Hepatocyte (in vitro differentiated cells): ENCODE measurements at regions not wholly inside any gene's neighbourhood (a gene's known extent, or its start where the extent isn't known, plus 50 kb on each side); places are given as distances from the start of the nearest gene placed in this dataset.

ENCODE experiments used
- DNase-seq: peaks from one replicate; pipeline ENCODE4 v3.0.0-alpha.2; 2016; ENCODE audit warnings: low spot score
- H2AFZ ChIP-seq: fragments of 200-600 bp; sonication (generic); 2 replicates; pipeline ENCODE4 v1.6.0; 2016; ENCODE audit warnings: antibody characterized with exemption, mild to moderate bottlenecking
- H3K27ac ChIP-seq: fragments of 200-600 bp; sonication (generic); 2 replicates; pipeline ENCODE4 v1.5.1; 2016; ENCODE audit warnings: mild to moderate bottlenecking
- H3K27me3 ChIP-seq: fragments of 200-600 bp; sonication (generic); 2 replicates; pipeline ENCODE4 v1.6.1; 2016
- H3K36me3 ChIP-seq: fragments of 200-600 bp; sonication (generic); replicated peaks from 2 replicates; pipeline ENCODE4 v1.5.1; 2016; ENCODE audit warnings: low read depth; ENCODE audit not compliant: insufficient read depth
- H3K4me1 ChIP-seq: fragments of 200-600 bp; sonication (generic); 2 replicates; pipeline ENCODE4 v1.5.1; 2016; ENCODE audit warnings: mild to moderate bottlenecking, moderate library complexity; ENCODE audit not compliant: insufficient read depth
- H3K4me2 ChIP-seq: fragments of 200-600 bp; sonication (generic); 2 replicates; pipeline ENCODE4 v1.6.0; 2016
- H3K4me3 ChIP-seq: fragments of 200-600 bp; sonication (generic); 2 replicates; pipeline ENCODE4 v1.5.1; 2016; ENCODE audit warnings: mild to moderate bottlenecking
- H3K79me2 ChIP-seq: fragments of 200-600 bp; sonication (generic); 2 replicates; pipeline ENCODE4 v1.6.0; 2017; ENCODE audit warnings: mild to moderate bottlenecking
- H3K9me2 ChIP-seq: fragments of 200-600 bp; sonication (generic); replicated peaks from 2 replicates; pipeline ENCODE4 v1.6.0; 2017; ENCODE audit warnings: mild to moderate bottlenecking; ENCODE audit not compliant: insufficient read depth
- H3K9me3 ChIP-seq: fragments of 200-600 bp; sonication (generic); 2 replicates; pipeline ENCODE4 v1.5.1; 2016; ENCODE audit warnings: low read depth, mild to moderate bottlenecking
- H4K20me1 ChIP-seq: fragments of 200-600 bp; sonication (generic); 2 replicates; pipeline ENCODE4 v1.6.0; 2016; ENCODE audit warnings: mild to moderate bottlenecking; ENCODE audit not compliant: insufficient read depth, poor library complexity, severe bottlenecking
- CTCF ChIP-seq: fragments of 200-600 bp; sonication (generic); IDR thresholded peaks from 2 replicates; pipeline ENCODE4 v1.5.1; 2016; ENCODE audit warnings: antibody characterized with exemption, mild to moderate bottlenecking; ENCODE audit not compliant: poor library complexity
- EZH2 ChIP-seq: fragments of 200-600 bp; sonication (generic); IDR thresholded peaks from 2 replicates; pipeline ENCODE4 v1.6.1; 2016; ENCODE audit warnings: antibody characterized with exemption, mild to moderate bottlenecking, borderline replicate concordance
- EZH2phosphoT487 ChIP-seq: fragments of 200-600 bp; sonication (generic); IDR thresholded peaks from one replicate; pipeline ENCODE4 v1.6.1; 2018; ENCODE audit warnings: antibody characterized with exemption, mild to moderate bottlenecking, low read depth, moderate library complexity; ENCODE audit not compliant: unreplicated experiment, severe bottlenecking
- WGBS: methylation state at CpG from one replicate; pipeline ENCODE4 v1.1.6; 2016; ENCODE audit warnings: low lambda C conversion rate; ENCODE audit errors: missing lambda C conversion rate; 5-methylcytosine and 5-hydroxymethylcytosine counted together

GRCh38 chr3:6717026-6717943, 143.6 kb upstream of the GRM7 start:
- Histone ChIP-seq H3K9me3 (no peaks in the 10 kb centered on the region), H3K79me2 (no peaks in the 10 kb centered on the region), H3K27ac (no peak overlapping the region), H3K4me1 (no peaks in the 10 kb centered on the region), H3K36me3 (no peaks in the 10 kb centered on the region), H3K9me2 (no peaks in the 10 kb centered on the region), H3K4me3 (no peak overlapping the region), H3K27me3 (no peaks in the 10 kb centered on the region), H2AFZ (no peak overlapping the region), H4K20me1 (no peaks in the 10 kb centered on the region), H3K4me2 (no peak overlapping the region)
- no peak for DNase-seq
- TF ChIP-seq CTCF = no peak
- no peak for TF ChIP-seq EZH2
- TF ChIP-seq EZH2phosphoT487 = no peak
- WGBS = 75% methylated on average over 6 of the region's 6 CpGs

- Histone ChIP-seq H3K4me2 (no peak overlapping the region), H3K27ac (no peak overlapping the region), H3K79me2 (no peaks in the 10 kb centered on the region), H3K4me3 (no peak overlapping the region), H3K36me3 (no peaks in the 10 kb centered on the region), H3K27me3 (no peaks in the 10 kb centered on the region), H2AFZ (no peak overlapping the region), H3K4me1 (no peaks in the 10 kb centered on the region), H3K9me3 (no peaks in the 10 kb centered on the region), H3K9me2 (no peaks in the 10 kb centered on the region), H4K20me1 (no peaks in the 10 kb centered on the region)
- no peak for TF ChIP-seq EZH2phosphoT487
- no peak for TF ChIP-seq EZH2
- TF ChIP-seq CTCF = no peak
- no peak for DNase-seq
These were observed 140.9 kb upstream of the GRM7 start for GRCh38 chr3:6719999-6720398.

GRCh38 chr3:6721491-6721890, 139.4 kb upstream of the GRM7 start:
- Histone ChIP-seq H3K9me3 (no peaks in the 10 kb centered on the region), H3K9me2 (no peaks in the 10 kb centered on the region), H3K4me1 (no peaks in the 10 kb centered on the region), H3K79me2 (no peaks in the 10 kb centered on the region), H3K27ac (no peak overlapping the region), H4K20me1 (no peaks in the 10 kb centered on the region), H2AFZ (no peak overlapping the region), H3K36me3 (no peaks in the 10 kb centered on the region), H3K4me3 (no peak overlapping the region), H3K27me3 (no peaks in the 10 kb centered on the region), H3K4me2 (no peak overlapping the region)
- 96% methylated on average over 4 of the region's 4 CpGs for WGBS
- TF ChIP-seq EZH2phosphoT487 = no peak
- no peak for TF ChIP-seq CTCF
- no peak for TF ChIP-seq EZH2
- no peak for DNase-seq
